ENCODE measurements at regions not wholly inside any gene's neighbourhood (a gene's known extent, or its start where the extent isn't known, plus 50 kb on each side); places are given as distances from the start of the nearest gene placed in this dataset.
A peak's percentile ranks its signal among the peaks of the same experiment; 100 is the strongest.
"Not testable (repeated sequence)": the region's sequence is repeated elsewhere in the genome, so short reads cannot be mapped to it uniquely, and the experiment has no call there.

- DNase-seq (ENCODE audit: low read depth): peak; percentile 17
Measured at GRCh38 chr14:86404425-86404824, 874.5 kb downstream of the FLRT2 start.

- no peak for DNase-seq (ENCODE audit: low read depth)
Measured at GRCh38 chr14:86402545-86402944, 872.6 kb downstream of the FLRT2 start.

- DNase-seq (ENCODE audit: low read depth): no peak
Measured at GRCh38 chr14:86391085-86391484, 861.1 kb downstream of the FLRT2 start.

- no peak for DNase-seq (ENCODE audit: low read depth)
Measured at GRCh38 chr14:86388216-86388615, 858.3 kb downstream of the FLRT2 start.

GRCh38 chr14:86373886-86374285 is 843.9 kb downstream of the FLRT2 start:
- no peak for DNase-seq (ENCODE audit: low read depth)

- no peak for DNase-seq (ENCODE audit: low read depth)
Measured at GRCh38 chr14:86372402-86372801, 842.5 kb downstream of the FLRT2 start.

- no peak for DNase-seq (ENCODE audit: low read depth)
Measured at GRCh38 chr14:86364634-86365033, 834.7 kb downstream of the FLRT2 start.

- no peak for DNase-seq (ENCODE audit: low read depth)
Measured at GRCh38 chr14:86363576-86363975, 833.6 kb downstream of the FLRT2 start.

- no peak for DNase-seq (ENCODE audit: low read depth)
Measured at GRCh38 chr14:86363047-86363446, 833.1 kb downstream of the FLRT2 start.

- DNase-seq (ENCODE audit: low read depth): no peak
Measured at GRCh38 chr14:86357876-86358275, 827.9 kb downstream of the FLRT2 start.

- DNase-seq (ENCODE audit: low read depth): no peak
Measured at GRCh38 chr14:86357119-86357518, 827.2 kb downstream of the FLRT2 start.

- no peak for DNase-seq (ENCODE audit: low read depth)
Measured at GRCh38 chr14:86346818-86347384, 817.0 kb downstream of the FLRT2 start.

- peak; percentile 3 for DNase-seq (ENCODE audit: low read depth)
Measured at GRCh38 chr14:86334355-86334754, 804.4 kb downstream of the FLRT2 start.

GRCh38 chr14:86333493-86333892 is 803.5 kb downstream of the FLRT2 start:
- DNase-seq (ENCODE audit: low read depth): peak; percentile 30

GRCh38 chr14:86331341-86331740 is 801.4 kb downstream of the FLRT2 start:
- no peak for DNase-seq (ENCODE audit: low read depth)

- DNase-seq (ENCODE audit: low read depth): peak; percentile 25
Measured at GRCh38 chr14:86321151-86321550, 791.2 kb downstream of the FLRT2 start.

- not testable (repeated sequence) for DNase-seq (ENCODE audit: low read depth)
Measured at GRCh38 chr14:86312154-86312665, 782.3 kb downstream of the FLRT2 start.

GRCh38 chr14:86311151-86311550 is 781.2 kb downstream of the FLRT2 start:
- no peak for DNase-seq (ENCODE audit: low read depth)

- DNase-seq (ENCODE audit: low read depth): peak; percentile 1
Measured at GRCh38 chr14:86310611-86311010, 780.7 kb downstream of the FLRT2 start.

GRCh38 chr14:86310148-86310547 is 780.2 kb downstream of the FLRT2 start:
- no peak for DNase-seq (ENCODE audit: low read depth)

GRCh38 chr14:86305058-86305457 is 775.1 kb downstream of the FLRT2 start:
- no peak for DNase-seq (ENCODE audit: low read depth)

- no peak for DNase-seq (ENCODE audit: low read depth)
Measured at GRCh38 chr14:86299994-86300393, 770.0 kb downstream of the FLRT2 start.

- peak; percentile 78 for DNase-seq (ENCODE audit: low read depth)
Measured at GRCh38 chr14:86296173-86296572, 766.2 kb downstream of the FLRT2 start.

- DNase-seq (ENCODE audit: low read depth): no peak
Measured at GRCh38 chr14:86288336-86288735, 758.4 kb downstream of the FLRT2 start.
